CD1c-positive myeloid dendritic cell (primary cell): ENCODE measurements at regions not wholly inside any gene's neighbourhood (a gene's known extent, or its start where the extent isn't known, plus 50 kb on each side); places are given as distances from the start of the nearest gene placed in this dataset.

Source experiments
- DNase-seq: peaks from one replicate; pipeline ENCODE4 v3.0.0-alpha.2; 2016; ENCODE audit errors: extremely low spot score

GRCh38 chr22:48960576-48960975, 867.1 kb downstream of the BRD1 start:
- DNase-seq: no peak

GRCh38 chr22:48959496-48959895, 868.2 kb downstream of the BRD1 start:
- DNase-seq: no peak

- DNase-seq: no peak
Measured at GRCh38 chr22:48957987-48958321, 869.7 kb downstream of the BRD1 start.

- no peak for DNase-seq
Measured at GRCh38 chr22:48957311-48957986, 870.2 kb downstream of the BRD1 start.

GRCh38 chr22:48955351-48956311, 872.0 kb downstream of the BRD1 start:
- DNase-seq: no peak

- no peak for DNase-seq
Measured at GRCh38 chr22:48954781-48955311, 872.8 kb downstream of the BRD1 start.

- DNase-seq: no peak
Measured at GRCh38 chr22:48953830-48954229, 873.8 kb downstream of the BRD1 start.

- DNase-seq: no peak
Measured at GRCh38 chr22:48953103-48953720, 874.5 kb downstream of the BRD1 start.

GRCh38 chr22:48952256-48953102, 875.2 kb downstream of the BRD1 start:
- DNase-seq: no peak

GRCh38 chr22:48951836-48952235, 875.8 kb downstream of the BRD1 start:
- no peak for DNase-seq

- no peak for DNase-seq
Measured at GRCh38 chr22:48950151-48950915, 877.3 kb downstream of the BRD1 start.

- DNase-seq: no peak
Measured at GRCh38 chr22:48949375-48950149, 878.1 kb downstream of the BRD1 start.

GRCh38 chr22:48948575-48949170, 879.0 kb downstream of the BRD1 start:
- DNase-seq: no peak

GRCh38 chr22:48947636-48948035, 880.0 kb downstream of the BRD1 start:
- no peak for DNase-seq

GRCh38 chr22:48945621-48946458, 881.8 kb downstream of the BRD1 start:
- no peak for DNase-seq

GRCh38 chr22:48944751-48945620, 882.7 kb downstream of the BRD1 start:
- DNase-seq: no peak

- no peak for DNase-seq
Measured at GRCh38 chr22:48944433-48944750, 883.3 kb downstream of the BRD1 start.
